ENCODE measurements at regions not wholly inside any gene's neighbourhood (a gene's known extent, or its start where the extent isn't known, plus 50 kb on each side); places are given as distances from the start of the nearest gene placed in this dataset.
A peak's percentile ranks its signal among the peaks of the same experiment; 100 is the strongest.

DNA sequence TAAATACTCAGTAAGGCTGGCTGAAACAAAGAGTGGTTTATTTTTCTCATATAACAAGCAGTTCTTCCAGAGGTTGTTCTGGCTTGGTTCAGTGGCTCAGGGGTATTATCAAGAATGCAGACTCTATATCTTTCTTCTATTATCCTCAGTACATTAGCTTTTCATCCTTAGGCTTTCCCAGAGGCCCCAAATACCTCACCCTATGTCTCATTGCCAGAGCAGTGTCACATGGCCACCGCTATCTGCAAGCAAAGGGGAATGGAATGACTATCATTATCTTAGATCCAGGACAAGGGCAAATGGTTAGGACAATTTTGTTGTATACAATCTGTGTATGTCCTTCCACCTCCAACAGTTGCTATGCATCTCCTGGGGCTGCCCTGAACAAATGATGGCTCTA lies 69.0 kb upstream of the SNX2 start:
- no peak overlapping the region for H3K27ac Mint-ChIP-seq
- H3K27me3 Mint-ChIP-seq (ENCODE audit: insufficient read depth), result no peaks in the 10 kb centered on the region; the same call in 1 of the 2 replicates
- no peaks in the 10 kb centered on the region for H3K9me3 Mint-ChIP-seq
- DNase-seq, result no peak
- H3K4me1 Mint-ChIP-seq (ENCODE audit: low read depth), result peaks cover 5% of the 10 kb centered on the region; the same call in 1 of the 2 replicates
- no peaks in the 10 kb centered on the region for H3K36me3 Mint-ChIP-seq (ENCODE audit: low read depth)
- H3K4me3 Mint-ChIP-seq, result no peak overlapping the region
- TF ChIP-seq, protein P1, sequence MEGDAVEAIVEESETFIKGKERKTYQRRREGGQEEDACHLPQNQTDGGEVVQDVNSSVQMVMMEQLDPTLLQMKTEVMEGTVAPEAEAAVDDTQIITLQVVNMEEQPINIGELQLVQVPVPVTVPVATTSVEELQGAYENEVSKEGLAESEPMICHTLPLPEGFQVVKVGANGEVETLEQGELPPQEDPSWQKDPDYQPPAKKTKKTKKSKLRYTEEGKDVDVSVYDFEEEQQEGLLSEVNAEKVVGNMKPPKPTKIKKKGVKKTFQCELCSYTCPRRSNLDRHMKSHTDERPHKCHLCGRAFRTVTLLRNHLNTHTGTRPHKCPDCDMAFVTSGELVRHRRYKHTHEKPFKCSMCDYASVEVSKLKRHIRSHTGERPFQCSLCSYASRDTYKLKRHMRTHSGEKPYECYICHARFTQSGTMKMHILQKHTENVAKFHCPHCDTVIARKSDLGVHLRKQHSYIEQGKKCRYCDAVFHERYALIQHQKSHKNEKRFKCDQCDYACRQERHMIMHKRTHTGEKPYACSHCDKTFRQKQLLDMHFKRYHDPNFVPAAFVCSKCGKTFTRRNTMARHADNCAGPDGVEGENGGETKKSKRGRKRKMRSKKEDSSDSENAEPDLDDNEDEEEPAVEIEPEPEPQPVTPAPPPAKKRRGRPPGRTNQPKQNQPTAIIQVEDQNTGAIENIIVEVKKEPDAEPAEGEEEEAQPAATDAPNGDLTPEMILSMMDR (IDR thresholded peaks at IDR 0.05), result no peak

DNA sequence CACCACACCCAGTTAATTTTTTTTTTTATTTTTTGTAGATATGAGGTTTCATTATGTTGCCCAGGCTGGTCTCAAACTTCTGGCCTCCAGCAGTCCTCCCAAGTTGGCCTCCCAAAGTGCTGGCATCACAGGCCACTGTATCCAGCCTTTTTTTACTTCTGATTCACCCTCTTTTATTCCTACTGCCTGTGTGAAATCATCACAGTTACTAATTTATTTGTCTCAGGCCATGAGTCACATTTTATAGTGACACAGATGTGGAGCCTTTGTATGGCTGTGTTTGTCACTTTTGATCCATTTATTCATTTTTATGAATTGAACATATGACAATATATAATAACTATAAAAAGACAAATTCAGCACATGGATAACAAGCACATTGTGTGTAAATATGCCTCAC lies 67.1 kb upstream of the SNX2 start:
- no peak overlapping the region for H3K4me3 Mint-ChIP-seq
- H3K4me1 Mint-ChIP-seq (ENCODE audit: low read depth), result peaks cover 5% of the 10 kb centered on the region; the same call in 1 of the 2 replicates
- H3K36me3 Mint-ChIP-seq (ENCODE audit: low read depth), result no peaks in the 10 kb centered on the region
- no peaks in the 10 kb centered on the region for H3K9me3 Mint-ChIP-seq
- DNase-seq, result no peak
- no peak overlapping the region for H3K27ac Mint-ChIP-seq
- no peaks in the 10 kb centered on the region; the same call in 1 of the 2 replicates for H3K27me3 Mint-ChIP-seq (ENCODE audit: insufficient read depth)
- TF ChIP-seq, protein P1 (IDR thresholded peaks at IDR 0.05), result no peak

DNA sequence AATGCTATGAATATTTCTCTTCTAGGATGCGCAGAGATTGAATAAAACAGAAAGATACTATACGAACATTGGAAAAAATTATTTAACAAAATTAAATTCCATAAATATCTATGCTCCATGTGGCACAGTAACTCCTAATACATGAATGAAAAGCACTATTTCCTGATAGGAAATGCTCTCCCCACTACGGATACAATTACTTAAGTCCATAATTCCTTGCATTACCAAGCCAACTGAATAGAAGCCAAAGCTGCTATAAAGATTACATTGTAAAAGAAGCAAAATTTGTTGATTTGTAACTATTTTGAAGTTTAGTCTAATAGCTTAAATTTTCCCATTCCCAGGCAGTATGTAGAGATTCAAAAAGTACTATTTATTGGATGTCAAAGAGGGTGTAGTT lies 61.8 kb upstream of the SNX2 start:
- TF ChIP-seq, protein P1 (IDR thresholded peaks at IDR 0.05), result no peak
- Mint-ChIP-seq H3K27me3 (ENCODE audit: insufficient read depth) (no peaks in the 10 kb centered on the region; the same call in none of the 2 replicates), H3K36me3 (ENCODE audit: low read depth) (no peaks in the 10 kb centered on the region)

GRCh38 chr5:122715095-122715494 lies 59.8 kb upstream of the SNX2 start:
- peak; percentile 20 for DNase-seq
- H3K4me1 Mint-ChIP-seq (ENCODE audit: low read depth), result peaks cover 9% of the 10 kb centered on the region
- H3K9me3 Mint-ChIP-seq, result no peaks in the 10 kb centered on the region
- no peaks in the 10 kb centered on the region for H3K36me3 Mint-ChIP-seq (ENCODE audit: low read depth)
- H3K27ac Mint-ChIP-seq, result no peak overlapping the region
- TF ChIP-seq, protein P1 (IDR thresholded peaks at IDR 0.05), result no peak
- peaks cover 3% of the 10 kb centered on the region for H3K27me3 Mint-ChIP-seq (ENCODE audit: insufficient read depth)
- H3K4me3 Mint-ChIP-seq, result no peak overlapping the region

More for the DNA sequence above, 61.8 kb upstream of the SNX2 start:
- no peak overlapping the region for H3K4me3 Mint-ChIP-seq
- H3K9me3 Mint-ChIP-seq, result no peaks in the 10 kb centered on the region
- H3K27ac Mint-ChIP-seq, result no peak overlapping the region
- peaks cover 9% of the 10 kb centered on the region for H3K4me1 Mint-ChIP-seq (ENCODE audit: low read depth)
- no peak for DNase-seq

DNA sequence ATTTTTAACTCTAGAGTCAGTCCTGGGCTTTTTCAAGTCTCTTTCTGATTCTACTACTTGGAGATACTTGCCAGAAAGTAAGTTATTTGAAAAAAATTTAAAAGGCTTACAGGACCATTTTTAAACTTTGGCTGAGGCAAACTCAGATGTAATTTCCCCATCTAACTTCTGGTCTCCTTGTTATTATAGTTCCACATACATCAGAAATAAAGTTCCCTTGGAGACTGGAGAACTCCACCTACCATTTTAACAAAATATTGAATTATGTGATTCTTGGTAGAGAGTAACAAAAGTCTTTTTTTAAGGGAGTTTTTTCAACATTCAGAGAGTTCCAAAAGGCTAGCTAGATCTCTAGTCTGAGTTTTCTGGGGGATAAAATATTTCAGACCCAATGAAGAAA lies 56.3 kb upstream of the SNX2 start:
- Mint-ChIP-seq H3K4me3 (no peak overlapping the region), H3K9me3 (no peaks in the 10 kb centered on the region), H3K27ac (no peak overlapping the region), H3K36me3 (ENCODE audit: low read depth) (no peaks in the 10 kb centered on the region), H3K27me3 (ENCODE audit: insufficient read depth) (peaks cover 10% of the 10 kb centered on the region), H3K4me1 (ENCODE audit: low read depth) (peaks cover 20% of the 10 kb centered on the region)
- DNase-seq, result no peak
- TF ChIP-seq, protein P1 (IDR thresholded peaks at IDR 0.05), result no peak

Measured in HFFc6 (cell line).